ENCODE measurements at regions not wholly inside any gene's neighbourhood (a gene's known extent, or its start where the extent isn't known, plus 50 kb on each side); places are given as distances from the start of the nearest gene placed in this dataset.

DNA sequence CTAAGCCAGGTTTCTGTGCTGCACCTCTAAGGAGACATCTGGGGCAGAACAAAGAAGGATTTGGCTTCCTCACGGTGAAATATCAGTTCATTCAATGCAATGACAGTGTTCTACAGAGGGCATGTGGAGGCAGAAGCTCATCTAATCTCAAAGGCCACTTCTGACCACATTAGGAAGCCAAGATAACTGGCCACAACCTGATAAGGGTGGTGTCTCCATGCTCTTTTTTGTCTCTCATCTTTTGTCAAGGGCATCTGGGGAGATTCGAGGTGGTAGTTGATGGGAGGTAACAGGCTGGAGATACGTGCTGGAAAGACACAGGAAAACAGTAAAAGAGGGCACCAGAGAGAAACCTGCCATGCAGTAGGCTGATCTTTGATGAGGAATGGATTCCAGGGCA, 303.9 kb downstream of the LRATD1 start:
- WGBS = 35% methylated on average over 3 of the region's 3 CpGs
- no peak overlapping the region for H3K4me3 ChIP-seq (ENCODE audit: insufficient read depth in 1 of 2, low read depth in 1 of 2, low read length in 2 of 2)
- no peak overlapping the region for H2AK5ac ChIP-seq (ENCODE audit: low read length, severe bottlenecking)
- H3K27ac ChIP-seq (ENCODE audit: low read length, poor library complexity, severe bottlenecking) = no peak overlapping the region
- no peak overlapping the region for H2AFZ ChIP-seq (ENCODE audit: low read depth, low read length)
- H3K9me3 ChIP-seq (ENCODE audit: control insufficient read depth, low read length) = peaks cover 8% of the 10 kb centered on the region
- no peak overlapping the region for H2BK15ac ChIP-seq (ENCODE audit: low read depth, poor library complexity, severe bottlenecking)
- H3K36me3 ChIP-seq (ENCODE audit: control insufficient read depth in 1 of 2, insufficient read depth in 2 of 2, low read depth in 1 of 2, low read length in 2 of 2) = no peaks in the 10 kb centered on the region
- no peak overlapping the region for H3K23ac ChIP-seq (ENCODE audit: low read length in 2 of 2)
- no peak overlapping the region for H3K4me2 ChIP-seq (ENCODE audit: low read length, poor library complexity, severe bottlenecking)
- no peaks in the 10 kb centered on the region for H3K79me1 ChIP-seq (replicated peaks; ENCODE audit: low read length, poor library complexity, severe bottlenecking)
- H3K27me3 ChIP-seq (ENCODE audit: control insufficient read depth in 1 of 2, insufficient read depth in 1 of 2, low read length in 2 of 2) = no peaks in the 10 kb centered on the region
- H3K14ac ChIP-seq (ENCODE audit: low read length in 2 of 2) = no peak overlapping the region
- no peak overlapping the region for H4K8ac ChIP-seq (ENCODE audit: low read length)
- no peak overlapping the region for H4K91ac ChIP-seq (ENCODE audit: low read length)
- no peak for DNase-seq
- no peak overlapping the region for H2BK5ac ChIP-seq (ENCODE audit: low read depth, low read length, poor library complexity, severe bottlenecking)
- H3K18ac ChIP-seq (ENCODE audit: low read depth in 1 of 2, low read length in 2 of 2) = no peak overlapping the region
- H2BK120ac ChIP-seq (ENCODE audit: low read depth, low read length) = no peak overlapping the region
- H2BK12ac ChIP-seq (ENCODE audit: low read length in 2 of 2) = no peak overlapping the region
- no peak overlapping the region for H3K4ac ChIP-seq (ENCODE audit: low read depth in 1 of 2, low read length in 2 of 2)
- H3K4me1 ChIP-seq (ENCODE audit: control insufficient read depth, insufficient read depth, low read depth, low read length) = no peaks in the 10 kb centered on the region
- H3K9ac ChIP-seq (ENCODE audit: low read length) = no peak overlapping the region

DNA sequence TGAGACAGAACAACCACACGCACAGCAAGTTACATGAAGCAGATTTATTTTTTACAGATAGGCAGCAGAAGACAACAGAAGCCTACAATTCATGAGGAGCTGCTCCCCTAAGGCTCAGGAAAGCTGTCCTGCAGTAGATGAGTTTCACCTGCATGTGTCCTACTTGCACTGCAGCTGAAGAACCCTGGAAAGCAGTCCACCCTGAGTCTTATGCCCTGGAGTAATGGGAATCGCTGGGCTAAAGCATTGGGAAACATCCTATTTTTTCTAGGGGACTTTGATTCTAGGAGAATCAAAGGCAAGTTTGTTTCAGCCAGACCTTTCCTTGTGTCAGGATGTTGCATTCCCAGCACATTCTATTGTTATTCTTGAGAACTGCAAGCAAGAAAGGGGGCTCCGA, 304.8 kb downstream of the LRATD1 start:
- H3K4me2 ChIP-seq (ENCODE audit: low read length, poor library complexity, severe bottlenecking) = no peak overlapping the region
- H3K4me3 ChIP-seq (ENCODE audit: insufficient read depth in 1 of 2, low read depth in 1 of 2, low read length in 2 of 2) = no peak overlapping the region
- no peaks in the 10 kb centered on the region for H3K4me1 ChIP-seq (ENCODE audit: control insufficient read depth, insufficient read depth, low read depth, low read length)
- no peak overlapping the region for H2AK5ac ChIP-seq (ENCODE audit: low read length, severe bottlenecking)
- no peak overlapping the region for H2BK15ac ChIP-seq (ENCODE audit: low read depth, poor library complexity, severe bottlenecking)
- H3K23ac ChIP-seq (ENCODE audit: low read length in 2 of 2) = no peak overlapping the region
- no peaks in the 10 kb centered on the region for H3K27me3 ChIP-seq (ENCODE audit: control insufficient read depth in 1 of 2, insufficient read depth in 1 of 2, low read length in 2 of 2)
- no peak overlapping the region for H4K91ac ChIP-seq (ENCODE audit: low read length)
- no peak overlapping the region for H3K18ac ChIP-seq (ENCODE audit: low read depth in 1 of 2, low read length in 2 of 2)
- no peak for DNase-seq
- WGBS = 67% methylated on average over 3 of the region's 3 CpGs
- no peak overlapping the region for H2BK12ac ChIP-seq (ENCODE audit: low read length in 2 of 2)
- H3K36me3 ChIP-seq (ENCODE audit: control insufficient read depth in 1 of 2, insufficient read depth in 2 of 2, low read depth in 1 of 2, low read length in 2 of 2) = no peaks in the 10 kb centered on the region
- H3K27ac ChIP-seq (ENCODE audit: low read length, poor library complexity, severe bottlenecking) = no peak overlapping the region
- peaks cover 8% of the 10 kb centered on the region for H3K9me3 ChIP-seq (ENCODE audit: control insufficient read depth, low read length)
- no peak overlapping the region for H2BK5ac ChIP-seq (ENCODE audit: low read depth, low read length, poor library complexity, severe bottlenecking)
- no peak overlapping the region for H2BK120ac ChIP-seq (ENCODE audit: low read depth, low read length)
- no peak overlapping the region for H2AFZ ChIP-seq (ENCODE audit: low read depth, low read length)
- no peak overlapping the region for H3K9ac ChIP-seq (ENCODE audit: low read length)
- H3K4ac ChIP-seq (ENCODE audit: low read depth in 1 of 2, low read length in 2 of 2) = no peak overlapping the region
- no peak overlapping the region for H3K14ac ChIP-seq (ENCODE audit: low read length in 2 of 2)
- H3K79me1 ChIP-seq (replicated peaks; ENCODE audit: low read length, poor library complexity, severe bottlenecking) = no peaks in the 10 kb centered on the region
- no peak overlapping the region for H4K8ac ChIP-seq (ENCODE audit: low read length)

DNA sequence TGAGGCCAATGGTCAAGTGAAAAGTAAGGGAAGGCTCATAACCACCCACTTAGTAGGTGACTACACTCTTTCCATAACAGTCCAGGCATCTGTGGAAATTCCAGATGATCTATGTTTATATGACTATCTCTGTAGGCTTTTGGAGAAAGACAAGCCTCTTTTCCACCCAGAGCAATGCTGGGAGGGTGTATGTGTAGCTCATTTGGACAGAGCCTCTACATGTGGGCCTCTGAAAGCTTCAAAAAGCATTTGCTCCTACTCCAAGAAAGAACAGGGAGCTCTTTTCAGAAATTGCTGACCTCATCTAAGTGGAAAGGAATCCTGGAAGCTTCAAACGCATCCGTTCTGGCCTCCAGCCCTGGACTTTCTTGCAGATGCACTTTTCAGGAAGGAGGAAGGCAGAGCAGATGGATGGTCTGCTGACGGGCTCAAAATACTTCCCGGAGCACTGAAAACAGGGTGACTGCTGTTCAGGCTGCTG, 308.7 kb downstream of the LRATD1 start:
- no peak overlapping the region for H3K4me3 ChIP-seq (ENCODE audit: insufficient read depth in 1 of 2, low read depth in 1 of 2, low read length in 2 of 2)
- no peak overlapping the region for H2BK15ac ChIP-seq (ENCODE audit: low read depth, poor library complexity, severe bottlenecking)
- no peak overlapping the region for H3K27ac ChIP-seq (ENCODE audit: low read length, poor library complexity, severe bottlenecking)
- H3K4me2 ChIP-seq (ENCODE audit: low read length, poor library complexity, severe bottlenecking) = no peak overlapping the region
- H4K8ac ChIP-seq (ENCODE audit: low read length) = no peak overlapping the region
- no peak overlapping the region for H2BK120ac ChIP-seq (ENCODE audit: low read depth, low read length)
- H3K14ac ChIP-seq (ENCODE audit: low read length in 2 of 2) = no peak overlapping the region
- H3K79me1 ChIP-seq (replicated peaks; ENCODE audit: low read length, poor library complexity, severe bottlenecking) = no peaks in the 10 kb centered on the region
- H2AK5ac ChIP-seq (ENCODE audit: low read length, severe bottlenecking) = no peak overlapping the region
- no peak overlapping the region for H4K91ac ChIP-seq (ENCODE audit: low read length)
- no peak overlapping the region for H3K18ac ChIP-seq (ENCODE audit: low read depth in 1 of 2, low read length in 2 of 2)
- H3K4ac ChIP-seq (ENCODE audit: low read depth in 1 of 2, low read length in 2 of 2) = no peak overlapping the region
- WGBS = 72% methylated on average over 4 of the region's 4 CpGs
- DNase-seq = no peak
- H3K9ac ChIP-seq (ENCODE audit: low read length) = no peak overlapping the region
- H3K4me1 ChIP-seq (ENCODE audit: control insufficient read depth, insufficient read depth, low read depth, low read length) = no peaks in the 10 kb centered on the region
- H2BK12ac ChIP-seq (ENCODE audit: low read length in 2 of 2) = no peak overlapping the region
- no peak overlapping the region for H2BK5ac ChIP-seq (ENCODE audit: low read depth, low read length, poor library complexity, severe bottlenecking)
- no peak overlapping the region for H3K23ac ChIP-seq (ENCODE audit: low read length in 2 of 2)
- no peaks in the 10 kb centered on the region for H3K36me3 ChIP-seq (ENCODE audit: control insufficient read depth in 1 of 2, insufficient read depth in 2 of 2, low read depth in 1 of 2, low read length in 2 of 2)
- H3K27me3 ChIP-seq (ENCODE audit: control insufficient read depth in 1 of 2, insufficient read depth in 1 of 2, low read length in 2 of 2) = no peaks in the 10 kb centered on the region
- H2AFZ ChIP-seq (ENCODE audit: low read depth, low read length) = no peak overlapping the region
- peaks cover 8% of the 10 kb centered on the region for H3K9me3 ChIP-seq (ENCODE audit: control insufficient read depth, low read length)

DNA sequence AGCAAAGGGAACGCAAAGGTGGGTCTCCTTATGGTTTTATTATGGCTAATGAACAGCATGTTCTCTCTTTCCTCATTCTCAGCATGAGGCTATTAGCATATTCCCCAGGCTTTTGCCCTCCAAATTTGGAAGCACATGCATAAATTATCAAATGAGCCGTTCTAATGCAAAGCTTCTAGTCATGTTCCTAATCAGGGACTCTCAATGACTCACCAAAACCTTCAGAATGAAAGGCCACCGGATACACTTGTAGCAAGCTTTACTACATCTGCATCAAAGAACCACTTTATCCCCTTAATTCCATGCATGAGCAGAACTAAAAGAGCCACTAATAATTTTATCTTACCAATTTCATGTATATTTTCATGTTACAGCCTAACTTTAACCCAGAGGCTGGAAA, 310.5 kb downstream of the LRATD1 start:
- WGBS = 80% methylated on average over 3 of the region's 3 CpGs
- Histone ChIP-seq H2AFZ (ENCODE audit: low read depth, low read length) (no peak overlapping the region), H2BK120ac (ENCODE audit: low read depth, low read length) (no peak overlapping the region), H3K79me1 (replicated peaks; ENCODE audit: low read length, poor library complexity, severe bottlenecking) (no peaks in the 10 kb centered on the region), H3K14ac (ENCODE audit: low read length in 2 of 2) (no peak overlapping the region), H2BK5ac (ENCODE audit: low read depth, low read length, poor library complexity, severe bottlenecking) (no peak overlapping the region), H3K9me3 (ENCODE audit: control insufficient read depth, low read length) (no peaks in the 10 kb centered on the region), H2BK12ac (ENCODE audit: low read length in 2 of 2) (no peak overlapping the region), H3K36me3 (ENCODE audit: control insufficient read depth in 1 of 2, insufficient read depth in 2 of 2, low read depth in 1 of 2, low read length in 2 of 2) (no peaks in the 10 kb centered on the region), H3K9ac (ENCODE audit: low read length) (no peak overlapping the region), H2BK15ac (ENCODE audit: low read depth, poor library complexity, severe bottlenecking) (no peak overlapping the region), H3K4me2 (ENCODE audit: low read length, poor library complexity, severe bottlenecking) (no peak overlapping the region), H4K91ac (ENCODE audit: low read length) (no peak overlapping the region), H3K27me3 (ENCODE audit: control insufficient read depth in 1 of 2, insufficient read depth in 1 of 2, low read length in 2 of 2) (no peaks in the 10 kb centered on the region), H3K27ac (ENCODE audit: low read length, poor library complexity, severe bottlenecking) (no peak overlapping the region), H3K4me3 (ENCODE audit: insufficient read depth in 1 of 2, low read depth in 1 of 2, low read length in 2 of 2) (no peak overlapping the region), H3K4ac (ENCODE audit: low read depth in 1 of 2, low read length in 2 of 2) (no peak overlapping the region), H2AK5ac (ENCODE audit: low read length, severe bottlenecking) (no peak overlapping the region), H4K8ac (ENCODE audit: low read length) (no peak overlapping the region), H3K18ac (ENCODE audit: low read depth in 1 of 2, low read length in 2 of 2) (no peak overlapping the region), H3K23ac (ENCODE audit: low read length in 2 of 2) (no peak overlapping the region), H3K4me1 (ENCODE audit: control insufficient read depth, insufficient read depth, low read depth, low read length) (no peaks in the 10 kb centered on the region)
- no peak for DNase-seq

Measured in mesenchymal stem cell (in vitro differentiated cells and primary cell).